ENCODE measurements at regions not wholly inside any gene's neighbourhood (a gene's known extent, or its start where the extent isn't known, plus 50 kb on each side); places are given as distances from the start of the nearest gene placed in this dataset.

DNA sequence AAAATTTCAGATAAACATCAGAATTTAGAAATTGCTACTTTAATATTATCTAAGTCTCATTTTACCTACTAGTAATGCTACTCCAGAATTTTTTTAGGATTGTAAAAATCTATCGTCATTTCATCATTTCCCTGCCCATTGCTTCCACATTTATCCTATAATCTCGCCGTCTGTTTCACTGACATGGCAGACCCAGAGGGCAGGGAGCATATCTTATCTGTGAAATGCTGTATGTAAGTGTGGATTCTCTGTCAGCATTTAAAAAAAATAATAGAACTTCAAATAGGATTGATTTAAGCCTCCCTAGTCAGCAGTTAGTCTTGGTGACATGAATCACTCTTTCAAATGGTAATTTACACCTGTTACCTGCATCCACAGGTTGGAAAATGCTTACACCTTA is 314.4 kb downstream of the PCDH7 start:
- no peaks in the 10 kb centered on the region for H3K27me3 ChIP-seq (replicated peaks; ENCODE audit: control insufficient read depth, insufficient read depth, low read length)
- BruUV-seq (replicated peaks), result no TSS peak
- no peaks in the 10 kb centered on the region for H3K4me1 ChIP-seq
- Mint-ChIP-seq H3K4me3 (ENCODE audit: unreplicated experiment) (no peak overlapping the region), H3K36me3 (ENCODE audit: insufficient read depth, unreplicated experiment) (no peaks in the 10 kb centered on the region), H3K27me3 (ENCODE audit: insufficient read depth, unreplicated experiment) (no peaks in the 10 kb centered on the region), H3K9me3 (ENCODE audit: unreplicated experiment) (no peaks in the 10 kb centered on the region), H3K4me1 (ENCODE audit: low read depth, unreplicated experiment) (no peaks in the 10 kb centered on the region), H3K27ac (ENCODE audit: unreplicated experiment) (no peak overlapping the region)
- no peak for TF ChIP-seq CTCF (IDR thresholded peaks at IDR 0.05; ENCODE audit: insufficient read depth in 1 of 2, low read depth in 1 of 2, low read length in 1 of 2, severe bottlenecking in 1 of 2, unreplicated experiment in 1 of 2)
- no peak for DNase-seq
- no peaks in the 10 kb centered on the region for H3K9me3 ChIP-seq
- intact Hi-C loops (cut with micrococcal nuclease; ENCODE audit: unreplicated experiment), result no loop called here
- no peak overlapping the region for H3K4me3 ChIP-seq (ENCODE audit: low read depth, low read length)
- H3K36me3 ChIP-seq (ENCODE audit: control insufficient read depth, insufficient read depth, low read length), result no peaks in the 10 kb centered on the region
- CTCF ChIA-PET, result no interaction called here
- POLR2A ChIA-PET, result no interaction called here

- H3K27me3 ChIP-seq (replicated peaks; ENCODE audit: control insufficient read depth, insufficient read depth, low read length), result no peaks in the 10 kb centered on the region
- H3K36me3 ChIP-seq (ENCODE audit: control insufficient read depth, insufficient read depth, low read length), result no peaks in the 10 kb centered on the region
- H3K9me3 ChIP-seq, result no peaks in the 10 kb centered on the region
- DNase-seq, result no peak
- H3K4me3 ChIP-seq (ENCODE audit: low read depth, low read length), result no peak overlapping the region
- H3K9me3 Mint-ChIP-seq (ENCODE audit: unreplicated experiment), result no peaks in the 10 kb centered on the region
- POLR2A ChIA-PET, result no interaction called here
- CTCF ChIA-PET, result no interaction called here
- no peak for TF ChIP-seq CTCF (IDR thresholded peaks at IDR 0.05; ENCODE audit: insufficient read depth in 1 of 2, low read depth in 1 of 2, low read length in 1 of 2, severe bottlenecking in 1 of 2, unreplicated experiment in 1 of 2)
- H3K27me3 Mint-ChIP-seq (ENCODE audit: insufficient read depth, unreplicated experiment), result no peaks in the 10 kb centered on the region
- H3K36me3 Mint-ChIP-seq (ENCODE audit: insufficient read depth, unreplicated experiment), result no peaks in the 10 kb centered on the region
- no peak overlapping the region for H3K27ac Mint-ChIP-seq (ENCODE audit: unreplicated experiment)
- no TSS peak for BruUV-seq (replicated peaks)
- no peaks in the 10 kb centered on the region for H3K4me1 Mint-ChIP-seq (ENCODE audit: low read depth, unreplicated experiment)
- intact Hi-C loops (cut with micrococcal nuclease; ENCODE audit: unreplicated experiment), result no loop called here
- no peaks in the 10 kb centered on the region for H3K4me1 ChIP-seq
- H3K4me3 Mint-ChIP-seq (ENCODE audit: unreplicated experiment), result no peak overlapping the region
Measured at GRCh38 chr4:31035761-31036160, 315.6 kb downstream of the PCDH7 start.

GRCh38 chr4:31037703-31038102 is 317.5 kb downstream of the PCDH7 start:
- no peak for DNase-seq
- no peak for TF ChIP-seq CTCF (IDR thresholded peaks at IDR 0.05; ENCODE audit: insufficient read depth in 1 of 2, low read depth in 1 of 2, low read length in 1 of 2, severe bottlenecking in 1 of 2, unreplicated experiment in 1 of 2)
- Mint-ChIP-seq H3K9me3 (ENCODE audit: unreplicated experiment) (no peaks in the 10 kb centered on the region), H3K4me3 (ENCODE audit: unreplicated experiment) (no peak overlapping the region), H3K4me1 (ENCODE audit: low read depth, unreplicated experiment) (peaks cover 11% of the 10 kb centered on the region), H3K27ac (ENCODE audit: unreplicated experiment) (no peak overlapping the region), H3K27me3 (ENCODE audit: insufficient read depth, unreplicated experiment) (no peaks in the 10 kb centered on the region), H3K36me3 (ENCODE audit: insufficient read depth, unreplicated experiment) (no peaks in the 10 kb centered on the region)
- CTCF ChIA-PET, result no interaction called here
- BruUV-seq (replicated peaks), result no TSS peak
- H3K4me3 ChIP-seq (ENCODE audit: low read depth, low read length), result no peak overlapping the region
- H3K36me3 ChIP-seq (ENCODE audit: control insufficient read depth, insufficient read depth, low read length), result no peaks in the 10 kb centered on the region
- intact Hi-C loops (cut with micrococcal nuclease; ENCODE audit: unreplicated experiment), result no loop called here
- H3K27me3 ChIP-seq (replicated peaks; ENCODE audit: control insufficient read depth, insufficient read depth, low read length), result no peaks in the 10 kb centered on the region
- H3K9me3 ChIP-seq, result no peaks in the 10 kb centered on the region
- POLR2A ChIA-PET, result no interaction called here
- H3K4me1 ChIP-seq, result peaks cover 8% of the 10 kb centered on the region; the same call in 1 of the 2 replicates

Data from Caco-2 (cell line).